ENCODE measurements at regions not wholly inside any gene's neighbourhood (a gene's known extent, or its start where the extent isn't known, plus 50 kb on each side); places are given as distances from the start of the nearest gene placed in this dataset.

- DNase-seq (ENCODE audit: low read depth, low spot score): no peak
These were observed 69.8 kb upstream of the RAI14 start for GRCh38 chr5:34586117-34586885.

- no peak for DNase-seq (ENCODE audit: low read depth, low spot score)
These were observed 68.5 kb upstream of the RAI14 start for GRCh38 chr5:34587355-34588241.

- no peak for DNase-seq (ENCODE audit: low read depth, low spot score)
These were observed 66.3 kb upstream of the RAI14 start for GRCh38 chr5:34589832-34590231.

GRCh38 chr5:34591723-34592122 is 64.4 kb upstream of the RAI14 start:
- DNase-seq (ENCODE audit: low read depth, low spot score): no peak

- no peak for DNase-seq (ENCODE audit: low read depth, low spot score)
These were observed 58.8 kb upstream of the RAI14 start for GRCh38 chr5:34597034-34598027.

- no peak for DNase-seq (ENCODE audit: low read depth, low spot score)
These were observed 57.8 kb upstream of the RAI14 start for GRCh38 chr5:34598177-34598794.

- DNase-seq (ENCODE audit: low read depth, low spot score): no peak
These were observed 56.5 kb upstream of the RAI14 start for GRCh38 chr5:34599471-34600117.

GRCh38 chr5:34600118-34600493 is 56.0 kb upstream of the RAI14 start:
- DNase-seq (ENCODE audit: low read depth, low spot score): no peak

GRCh38 chr5:34603378-34603777 is 52.8 kb upstream of the RAI14 start:
- DNase-seq (ENCODE audit: low read depth, low spot score): no peak

- no peak for DNase-seq (ENCODE audit: low read depth, low spot score)
These were observed 51.9 kb upstream of the RAI14 start for GRCh38 chr5:34604119-34604675.

GRCh38 chr5:34606101-34606500 is 50.0 kb upstream of the RAI14 start:
- no peak for DNase-seq (ENCODE audit: low read depth, low spot score)

All from activated CD4-positive, CD25-positive, alpha-beta regulatory T cell treated with anti-CD3 and anti-CD28 coated beads, Interleukin-2, amount 50 U/mL, for 16 hours (primary cell).